HEK293T (cell line): ENCODE measurements at regions not wholly inside any gene's neighbourhood (a gene's known extent, or its start where the extent isn't known, plus 50 kb on each side); places are given as distances from the start of the nearest gene placed in this dataset.

ENCODE experiments used
- CTCF ChIA-PET: fragments of 350-600 bp; formaldehyde crosslinking; extraction: SDS; loops from one replicate; lab custom pipeline; 2021; ENCODE audit warnings: antibody characterized with exemption, inconsistent platforms; lab: Yijun Ruan, JAX
- POLR2A ChIA-PET: fragments of 350-600 bp; formaldehyde crosslinking; extraction: SDS; loops from one replicate; lab custom pipeline; 2020; ENCODE audit warnings: antibody characterized with exemption, inconsistent platforms; lab: Yijun Ruan, JAX
- DNase-seq: peaks from one replicate; pipeline ENCODE4 v3.0.0; 2012; ENCODE audit warnings: mixed read lengths; ENCODE audit errors: extremely low spot score
- ARNT ChIP-seq: fragments of 450-650 bp; IDR thresholded peaks from 2 replicates; pipeline ENCODE4 v1.6.1; 2017; ENCODE audit warnings: mild to moderate bottlenecking
- BHLHE40 ChIP-seq: fragments of 450-650 bp; IDR thresholded peaks from 2 replicates; pipeline ENCODE4 v1.6.1; 2016; ENCODE audit warnings: mild to moderate bottlenecking, moderate library complexity, borderline replicate concordance
- CTBP1 ChIP-seq: fragments of 450-650 bp; IDR thresholded peaks from 2 replicates; pipeline ENCODE4 v1.6.1; 2016; ENCODE audit warnings: borderline replicate concordance
- ELF4 ChIP-seq: fragments of 450-650 bp; IDR thresholded peaks from 2 replicates; pipeline ENCODE4 v1.6.1; 2017; ENCODE audit warnings: antibody characterized with exemption
- FOXA1 ChIP-seq: fragments of 450-650 bp; IDR thresholded peaks from 2 replicates; pipeline ENCODE4 v1.6.1; 2016; ENCODE audit warnings: mild to moderate bottlenecking
- FOXK2 ChIP-seq: fragments of 450-650 bp; IDR thresholded peaks from 2 replicates; pipeline ENCODE4 v1.6.1; 2016; ENCODE audit warnings: mild to moderate bottlenecking
- FOXM1 ChIP-seq: fragments of 450-650 bp; IDR thresholded peaks from 2 replicates; pipeline ENCODE4 v1.6.1; 2017; ENCODE audit warnings: mild to moderate bottlenecking, borderline replicate concordance
- HDGF ChIP-seq: fragments of 450-650 bp; IDR thresholded peaks from 2 replicates; pipeline ENCODE4 v1.6.1; 2017; ENCODE audit warnings: antibody characterized with exemption, borderline replicate concordance
- L3MBTL2 ChIP-seq: fragments of 450-650 bp; conservative IDR thresholded peaks from 2 replicates; pipeline ENCODE4 v1.6.1; 2016; ENCODE audit warnings: mild to moderate bottlenecking
- LEF1 ChIP-seq: fragments of 450-650 bp; IDR thresholded peaks from 2 replicates; pipeline ENCODE4 v1.6.1; 2017; ENCODE audit warnings: mild to moderate bottlenecking, borderline replicate concordance
- NFRKB ChIP-seq: fragments of 450-650 bp; IDR thresholded peaks from 2 replicates; pipeline ENCODE4 v1.6.1; 2016; ENCODE audit warnings: mild to moderate bottlenecking, moderate library complexity
- SP1 ChIP-seq: fragments of 450-650 bp; IDR thresholded peaks from 2 replicates; pipeline ENCODE4 v1.6.1; 2017
- SUZ12 ChIP-seq: fragments of 450-650 bp; IDR thresholded peaks from 2 replicates; pipeline ENCODE4 v1.6.1; 2016; ENCODE audit warnings: mild to moderate bottlenecking
- TARDBP ChIP-seq: fragments of 450-650 bp; IDR thresholded peaks from 2 replicates; pipeline ENCODE4 v1.6.1; 2016
- ZNF384 ChIP-seq: fragments of 450-650 bp; IDR thresholded peaks from 2 replicates; pipeline ENCODE4 v1.6.1; 2016
- TF ChIP-seq, protein P1 (sequence below): fragments of 450-650 bp; IDR thresholded peaks from 2 replicates; pipeline ENCODE4 v1.6.1; 2016

DNA sequence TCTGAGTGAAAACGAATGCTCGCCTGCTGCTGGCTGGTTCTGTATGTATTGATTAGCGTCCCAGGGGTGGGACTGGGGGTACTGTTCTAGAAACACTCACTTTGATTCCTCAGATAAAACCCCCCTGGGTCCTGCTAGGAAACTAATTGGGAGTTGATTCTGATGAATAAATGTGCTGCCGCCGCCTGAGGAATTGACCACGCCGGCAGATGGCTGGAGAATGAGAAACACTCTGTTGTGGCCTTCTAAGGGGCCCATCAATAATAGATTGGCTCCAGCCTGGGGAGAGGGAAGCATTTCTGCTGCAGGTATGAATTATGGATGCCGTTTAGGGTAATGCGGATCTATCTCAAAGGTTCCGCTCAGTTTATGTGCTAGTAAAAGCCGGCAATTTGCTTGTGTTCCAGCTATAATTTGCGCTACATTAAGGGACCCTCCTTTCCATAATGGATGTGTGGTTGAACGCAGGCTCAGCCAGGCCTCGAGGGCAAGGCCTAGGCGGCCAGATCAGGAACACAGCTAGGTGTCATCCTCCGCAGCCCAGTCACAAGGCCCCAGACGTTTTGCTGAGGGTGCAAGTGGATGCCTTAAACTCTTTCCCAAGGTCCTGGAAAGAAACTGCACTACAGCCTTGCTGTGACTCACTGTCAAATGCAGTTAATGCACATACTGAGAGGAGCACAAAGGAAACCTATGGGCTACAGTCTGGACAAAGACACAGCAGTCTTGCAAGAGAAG is 132.2 kb upstream of the HS3ST2 start:
- TF ChIP-seq FOXK2 (no peak), HDGF (no peak)
- CTCF ChIA-PET: interaction anchor here (0.6 kb wide), 1 partner anchor 295 kb away, joined by 3 read pairs; no protein-coding TSS in a partner anchor
- DNase-seq: no peak
- POLR2A ChIA-PET: no interaction called here

DNA sequence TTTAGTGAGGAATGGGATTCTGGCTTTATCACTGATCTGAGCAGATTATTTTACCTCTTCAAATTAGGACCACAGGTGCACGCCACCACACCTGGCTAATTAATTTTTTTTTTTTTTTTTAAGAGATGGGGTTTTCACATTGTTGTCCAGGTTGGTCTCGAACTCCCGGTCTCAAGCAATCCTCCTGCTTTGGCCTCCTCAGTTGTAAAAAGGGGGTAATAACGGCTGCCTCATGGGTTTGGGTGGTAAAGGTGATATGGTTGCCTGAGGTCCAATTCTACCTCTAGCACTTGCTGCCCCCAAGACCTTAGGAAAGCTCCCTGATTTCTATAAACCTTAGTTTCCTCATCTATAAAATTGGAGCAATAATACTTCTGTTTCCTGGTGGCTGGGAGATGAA is 130.7 kb upstream of the HS3ST2 start:
- DNase-seq: no peak
- POLR2A ChIA-PET: no interaction called here
- no peak for TF ChIP-seq ELF4
- no peak for TF ChIP-seq ZNF384
- TF ChIP-seq NFRKB: no peak
- no peak for TF ChIP-seq LEF1
- TF ChIP-seq FOXM1: no peak
- no peak for TF ChIP-seq SUZ12
- TF ChIP-seq, protein P1, sequence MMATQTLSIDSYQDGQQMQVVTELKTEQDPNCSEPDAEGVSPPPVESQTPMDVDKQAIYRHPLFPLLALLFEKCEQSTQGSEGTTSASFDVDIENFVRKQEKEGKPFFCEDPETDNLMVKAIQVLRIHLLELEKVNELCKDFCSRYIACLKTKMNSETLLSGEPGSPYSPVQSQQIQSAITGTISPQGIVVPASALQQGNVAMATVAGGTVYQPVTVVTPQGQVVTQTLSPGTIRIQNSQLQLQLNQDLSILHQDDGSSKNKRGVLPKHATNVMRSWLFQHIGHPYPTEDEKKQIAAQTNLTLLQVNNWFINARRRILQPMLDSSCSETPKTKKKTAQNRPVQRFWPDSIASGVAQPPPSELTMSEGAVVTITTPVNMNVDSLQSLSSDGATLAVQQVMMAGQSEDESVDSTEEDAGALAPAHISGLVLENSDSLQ: no peak
- TF ChIP-seq BHLHE40: no peak
- CTCF ChIA-PET: interaction anchor here (1.0 to 1.2 kb wide), 2 partner anchors 120 to 130 kb away, joined by 3 read pairs; no protein-coding TSS in a partner anchor

DNA sequence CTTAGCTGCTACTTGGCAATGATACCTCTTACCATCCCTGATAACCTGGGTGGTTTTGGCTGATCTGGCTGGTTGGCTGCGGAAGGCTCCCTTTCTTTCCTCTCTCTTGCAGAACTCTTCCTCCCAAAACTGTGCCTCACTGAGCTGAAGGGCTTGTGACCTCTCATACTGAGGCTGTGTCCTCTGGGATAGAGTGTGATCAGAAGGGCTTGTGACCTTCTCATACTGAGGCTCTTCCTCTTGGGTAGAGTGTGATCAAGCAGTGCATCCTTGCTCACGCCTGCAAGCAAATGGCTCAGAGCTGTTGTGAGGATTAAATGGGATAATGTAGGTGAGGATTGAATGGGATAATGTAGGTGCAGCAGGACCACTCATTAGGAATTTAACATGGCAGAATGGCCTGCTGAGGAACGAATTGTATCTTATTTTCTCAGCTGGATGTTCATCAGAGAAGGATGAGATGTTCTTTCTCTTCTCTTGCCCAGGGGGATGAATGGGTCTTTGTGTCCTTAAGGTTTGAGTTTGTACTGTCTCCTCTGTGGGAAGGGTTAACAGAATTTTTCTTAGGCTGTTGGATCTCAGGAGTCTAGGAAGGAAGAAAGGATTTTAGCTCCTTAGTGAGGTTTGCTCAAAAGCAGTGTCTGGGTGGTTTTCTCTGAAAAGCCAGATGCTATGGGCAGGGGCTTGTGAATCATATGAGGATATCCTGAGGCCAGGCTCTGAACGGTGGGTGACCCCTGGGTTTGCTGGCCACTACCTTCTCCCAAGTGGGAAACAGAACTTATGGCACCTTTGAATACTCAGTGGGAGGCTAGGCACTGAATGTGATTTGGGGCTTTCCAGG is 130.0 kb upstream of the HS3ST2 start:
- TF ChIP-seq NFRKB (no peak), ZNF384 (no peak)
- no peak for DNase-seq
- ChIA-PET POLR2A (no interaction called here), CTCF (interaction anchor here (1.2 kb wide), 1 partner anchor 129 kb away, joined by 3 read pairs; no protein-coding TSS in a partner anchor)

DNA sequence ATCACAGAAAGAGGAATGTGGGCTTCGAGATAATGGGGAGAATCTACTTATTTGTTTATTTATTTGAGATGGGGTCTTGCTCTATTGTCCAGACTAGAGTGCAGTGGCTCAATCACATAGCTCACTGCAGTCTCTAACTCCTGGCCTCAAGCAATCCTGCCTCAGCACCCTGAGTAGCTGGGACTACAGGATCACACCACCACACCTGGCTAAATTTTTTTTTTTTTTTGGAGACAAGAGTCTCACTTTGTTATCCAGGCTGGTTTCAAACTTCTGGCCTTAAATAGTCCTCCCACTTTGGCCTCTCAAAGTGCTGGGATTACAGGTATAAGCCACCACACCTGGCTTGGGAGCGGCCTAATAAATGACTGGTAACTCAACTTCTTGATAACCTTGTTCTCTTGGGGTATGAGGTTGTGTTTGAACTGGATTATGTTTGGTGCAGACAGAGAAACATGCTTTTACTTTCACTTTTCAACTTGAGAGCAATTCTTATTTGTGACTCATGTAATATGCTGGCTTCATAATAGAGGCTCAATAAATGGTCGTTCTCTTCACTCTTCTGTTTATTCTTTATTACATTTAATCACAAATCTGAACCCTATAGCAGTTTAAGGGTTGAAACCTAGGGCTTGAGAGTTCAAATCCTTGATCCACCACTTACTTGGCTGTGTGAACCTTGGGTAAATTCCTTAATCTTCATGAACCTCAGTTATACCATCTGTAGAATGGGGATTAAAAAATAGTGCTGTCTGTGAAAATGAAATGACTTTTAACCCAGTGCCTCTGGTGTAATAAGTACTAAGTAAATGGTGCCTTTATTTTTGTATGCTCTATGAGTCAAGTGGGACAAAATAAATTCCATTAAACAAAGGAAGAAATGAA is 129.1 kb upstream of the HS3ST2 start:
- ChIA-PET POLR2A (no interaction called here), CTCF (interaction anchor here (1.2 kb wide), 1 partner anchor 128 kb away, joined by 3 read pairs; no protein-coding TSS in a partner anchor)
- no peak for DNase-seq
- no peak for TF ChIP-seq ZNF384
- no peak for TF ChIP-seq HDGF
- no peak for TF ChIP-seq FOXK2
- TF ChIP-seq ELF4: no peak
- TF ChIP-seq SUZ12: no peak
- no peak for TF ChIP-seq ARNT
- TF ChIP-seq NFRKB: no peak
- TF ChIP-seq TARDBP: no peak
- no peak for TF ChIP-seq SP1
- TF ChIP-seq L3MBTL2: no peak

DNA sequence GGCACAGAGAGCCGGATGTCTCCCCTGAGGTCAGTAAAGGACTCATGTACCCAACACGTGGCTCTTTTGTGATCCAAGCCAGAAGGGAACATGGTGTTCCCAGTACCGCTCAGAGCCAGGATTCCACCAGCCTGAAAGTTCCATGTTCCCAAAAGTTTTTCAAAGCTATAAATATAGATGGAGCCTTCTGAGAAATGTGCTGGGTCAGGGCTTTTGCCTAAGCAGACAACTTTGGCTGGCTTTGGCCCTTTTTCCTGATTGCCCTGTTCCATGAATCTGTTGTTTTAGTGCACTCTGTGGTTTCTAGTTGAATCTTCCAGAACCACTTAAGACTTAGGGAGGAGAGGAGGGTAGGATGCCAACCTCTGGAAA is 128.5 kb upstream of the HS3ST2 start:
- ChIA-PET POLR2A (no interaction called here), CTCF (no interaction called here)
- TF ChIP-seq FOXA1 (no peak), NFRKB (no peak), ARNT (no peak), ELF4 (no peak), CTBP1 (no peak), L3MBTL2 (no peak), BHLHE40 (no peak), HDGF (no peak), TARDBP (no peak), SP1 (no peak), FOXK2 (no peak), ZNF384 (no peak), LEF1 (no peak), FOXM1 (no peak), SUZ12 (no peak)
- TF ChIP-seq, protein P1: no peak
- DNase-seq: no peak

DNA sequence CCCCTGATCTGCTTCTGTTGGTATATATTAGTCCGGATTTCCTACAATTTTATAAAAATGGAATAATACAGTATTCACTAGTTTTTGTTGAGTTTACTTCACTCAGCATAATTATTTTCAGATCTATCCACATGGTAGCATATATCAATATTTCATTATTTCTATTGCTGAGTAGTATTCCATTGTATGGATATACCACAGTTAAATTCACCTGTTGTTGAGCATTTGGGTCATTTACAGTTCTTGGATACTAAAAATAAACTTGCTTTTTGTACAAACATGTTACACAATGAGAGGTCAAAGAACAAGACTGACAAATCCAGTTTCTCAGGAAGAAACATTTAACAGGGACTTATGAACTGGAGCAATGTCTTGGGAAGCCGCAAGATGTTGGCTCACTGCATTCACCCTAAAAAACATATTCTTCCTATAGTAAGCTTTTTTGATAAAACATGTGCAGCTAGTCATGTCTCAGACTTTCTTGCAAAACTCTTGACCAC is 126.9 kb upstream of the HS3ST2 start:
- POLR2A ChIA-PET: no interaction called here
- DNase-seq: no peak
- CTCF ChIA-PET: interaction anchor here (0.7 kb wide), 1 partner anchor 1084 kb away, joined by 4 read pairs; no protein-coding TSS in a partner anchor
- no peak for TF ChIP-seq SUZ12
- no peak for TF ChIP-seq LEF1
- TF ChIP-seq BHLHE40: no peak
- TF ChIP-seq FOXM1: no peak
- TF ChIP-seq HDGF: no peak
- no peak for TF ChIP-seq CTBP1
- TF ChIP-seq ELF4: no peak
- TF ChIP-seq NFRKB: no peak
- no peak for TF ChIP-seq L3MBTL2
- TF ChIP-seq ZNF384: no peak
- no peak for TF ChIP-seq TARDBP
- TF ChIP-seq FOXK2: no peak
